Hypothalamus (tissue), 51 donors: ENCODE measurements at regions not wholly inside any gene's neighbourhood (a gene's known extent, or its start where the extent isn't known, plus 50 kb on each side); places are given as distances from the start of the nearest gene placed in this dataset.
A peak's percentile ranks its signal among the peaks of the same experiment; 100 is the strongest.

Experiments used
- DNase-seq, 51 donors: peaks; one replicate each; lab custom pipeline; 2025; lab: John Stamatoyannopoulos, UW

DNA sequence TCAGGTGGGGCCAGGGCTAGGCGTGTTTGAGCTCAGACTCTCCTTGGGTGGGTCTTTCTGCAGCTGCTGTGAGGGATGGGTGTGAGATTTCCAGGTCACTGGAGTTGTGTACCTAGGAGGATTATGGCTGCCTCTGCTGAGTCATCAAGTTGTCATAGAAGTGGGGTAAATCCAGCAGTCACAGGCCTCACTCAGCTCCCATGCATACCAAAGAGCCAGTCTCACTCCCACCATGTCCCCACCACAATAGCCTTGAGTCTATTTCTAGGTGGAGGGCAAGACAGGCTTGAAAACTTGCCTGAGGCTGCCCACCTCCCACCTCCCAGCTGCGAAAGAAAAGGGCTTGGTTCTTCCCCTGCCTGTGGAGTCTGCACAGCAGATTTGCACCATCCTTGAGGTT, 194.0 kb upstream of the PCDH17 start:
- DNase-seq, result no peak

DNA sequence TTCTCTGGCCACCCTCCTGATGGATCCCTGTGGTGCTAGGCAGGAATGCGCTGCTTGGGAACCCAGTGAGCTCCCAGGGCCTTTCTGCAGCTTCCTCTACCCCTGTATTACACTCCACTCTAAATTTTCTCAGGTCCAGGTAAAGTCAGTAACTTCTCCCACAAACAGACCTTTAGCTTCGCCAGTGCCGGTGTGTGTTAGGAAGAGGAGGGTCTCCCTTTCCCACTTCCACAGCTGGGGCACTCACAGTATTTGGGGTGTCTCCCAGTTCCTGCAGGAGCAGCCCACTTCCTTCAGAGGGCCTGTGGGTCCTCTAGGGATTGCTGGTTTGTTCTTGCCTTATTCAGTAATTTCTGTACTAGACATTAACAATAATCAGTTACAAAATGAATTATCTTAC, 193.5 kb upstream of the PCDH17 start:
- DNase-seq, result no peak

DNA sequence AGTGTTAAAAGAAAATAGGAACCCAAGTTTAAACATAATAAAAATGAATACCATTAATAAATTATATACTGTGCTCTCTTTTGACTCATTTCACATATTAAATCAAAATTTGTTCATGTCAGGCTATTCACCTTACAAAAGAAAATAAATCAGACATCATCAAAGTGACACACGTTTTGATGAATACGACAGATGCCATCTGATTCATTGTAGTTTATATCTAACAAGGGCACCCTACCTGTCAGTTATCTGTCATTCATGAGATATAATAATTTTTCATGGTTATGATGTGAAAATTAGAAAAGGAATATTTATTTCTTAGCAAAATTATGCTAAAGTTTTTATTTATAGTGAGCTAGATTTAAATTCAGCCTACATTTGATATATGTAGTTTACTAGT, 188.1 kb upstream of the PCDH17 start:
- no peak for DNase-seq

DNA sequence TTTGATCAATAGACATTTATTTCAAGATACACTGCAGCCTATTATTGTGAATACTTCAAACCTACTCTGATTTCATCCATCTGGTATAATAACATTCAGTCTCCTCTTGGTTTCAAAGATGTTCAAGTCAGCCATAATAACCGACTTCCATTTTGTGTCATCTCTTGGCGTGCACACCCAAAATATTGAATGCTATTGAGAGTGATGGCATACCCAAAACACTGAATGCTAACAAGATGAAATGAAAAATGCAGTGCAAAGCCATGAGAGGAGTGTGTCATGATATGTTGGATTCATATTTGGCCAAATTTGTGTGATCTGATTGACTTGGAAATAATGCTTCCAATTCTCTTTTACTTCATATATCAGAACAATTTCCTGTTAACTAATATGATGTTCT, 181.2 kb upstream of the PCDH17 start:
- DNase-seq, result no peak

DNA sequence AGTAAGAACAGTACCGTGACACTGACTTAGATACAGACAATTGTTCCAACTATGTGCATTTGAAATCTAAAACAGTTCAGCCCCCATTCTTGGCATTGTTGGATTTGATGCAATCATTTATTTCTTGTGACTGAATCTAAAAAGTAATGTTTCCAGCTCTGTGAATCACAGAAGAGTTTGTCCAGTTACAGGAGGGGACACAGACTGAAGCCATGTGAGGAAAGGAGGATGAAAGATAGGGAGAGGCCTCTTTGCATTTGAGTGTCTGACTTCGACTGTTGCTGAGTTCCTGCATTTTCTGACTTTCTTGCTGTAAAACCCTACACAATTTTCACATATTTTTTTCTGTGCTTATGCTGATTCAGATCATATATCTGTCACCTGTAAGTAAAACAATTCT, 179.3 kb upstream of the PCDH17 start:
- no peak for DNase-seq

DNA sequence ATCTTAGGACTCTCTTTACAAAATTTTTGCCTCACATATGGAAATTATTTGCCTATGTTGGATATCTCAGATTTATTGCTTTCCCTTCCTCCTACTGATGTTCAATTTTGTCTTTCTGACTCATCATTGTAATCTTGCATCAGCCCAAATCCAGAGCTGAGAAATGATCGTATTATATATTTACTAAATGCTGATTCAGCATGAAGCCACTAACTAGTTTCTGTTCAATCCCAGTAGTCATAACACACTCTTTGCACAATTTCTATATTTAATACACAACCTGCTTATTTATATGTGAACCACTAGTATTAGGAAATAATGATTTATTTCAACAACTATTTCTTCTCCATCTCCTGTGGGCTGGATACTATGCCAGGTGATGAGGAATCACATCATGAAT, 161.1 kb upstream of the PCDH17 start:
- no peak for DNase-seq

DNA sequence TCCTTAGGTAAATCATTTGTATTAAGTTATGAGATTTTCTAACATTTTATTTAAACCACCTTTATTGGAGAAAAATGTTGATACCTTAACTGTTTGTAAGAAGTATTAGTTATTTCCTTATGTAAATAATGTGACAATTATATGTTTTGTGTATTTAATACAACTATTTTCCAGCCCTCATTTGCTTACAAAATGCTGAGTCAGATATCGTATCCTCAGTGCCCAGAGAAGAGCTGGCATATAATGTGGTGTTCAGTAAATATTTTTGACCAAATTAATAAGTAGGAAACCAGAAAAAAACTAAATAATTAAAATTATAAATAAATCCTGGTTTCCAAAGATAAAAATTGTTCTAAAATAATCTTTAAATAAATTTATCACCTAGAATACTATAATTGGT, 140.2 kb upstream of the PCDH17 start:
- DNase-seq, result no peak

DNA sequence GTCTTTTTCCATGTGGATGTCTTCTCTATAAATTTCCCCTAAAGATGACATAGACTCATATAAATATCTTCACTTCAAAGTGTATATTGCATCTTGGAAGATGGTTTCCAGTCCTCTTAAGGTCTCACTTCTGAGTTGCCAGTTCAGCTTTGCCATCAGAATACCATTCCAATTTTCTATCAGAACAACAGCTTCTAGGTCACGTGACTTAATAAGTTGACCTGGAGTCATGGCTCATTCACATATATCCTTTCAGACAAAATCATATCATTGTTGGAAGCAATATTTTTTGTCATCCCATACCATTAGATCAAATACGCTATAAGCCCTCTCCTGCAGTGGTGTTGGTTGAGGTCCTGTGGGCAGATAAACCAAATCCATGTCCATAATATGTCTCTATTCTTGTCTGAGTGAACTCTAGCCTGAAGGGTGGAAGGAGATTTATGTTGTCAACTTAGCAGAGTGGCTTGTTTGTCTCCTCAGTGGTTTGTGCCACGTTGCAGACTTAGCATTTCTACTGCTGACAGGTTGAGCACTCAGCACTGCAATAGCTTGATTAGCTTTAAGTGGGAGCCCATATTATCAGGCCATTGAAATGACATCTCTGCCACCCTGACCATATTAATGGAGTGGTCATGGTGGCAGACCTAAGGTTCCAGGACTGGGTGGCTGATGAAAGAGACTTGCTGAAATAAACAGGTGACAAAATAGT, 123.6 kb upstream of the PCDH17 start:
- no peak for DNase-seq

DNA sequence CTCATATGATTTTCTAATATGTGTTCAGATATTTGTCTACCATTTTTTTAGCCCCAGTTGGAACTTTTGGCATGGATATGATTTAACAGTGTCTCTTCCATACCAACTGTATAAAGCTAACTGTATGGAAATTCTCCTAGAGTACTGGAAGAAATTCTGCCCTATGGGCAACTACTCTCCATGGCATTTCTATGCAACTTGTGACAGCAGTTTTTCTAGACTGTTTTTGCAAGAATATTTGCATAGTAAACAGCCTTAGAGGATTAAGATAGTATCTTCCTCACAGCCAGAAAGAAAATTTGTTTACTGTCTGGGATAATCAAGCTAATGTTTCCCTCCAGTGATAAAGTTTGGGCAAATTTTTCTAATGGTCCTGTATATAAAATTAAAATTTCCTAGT, 119.9 kb upstream of the PCDH17 start:
- no peak for DNase-seq

DNA sequence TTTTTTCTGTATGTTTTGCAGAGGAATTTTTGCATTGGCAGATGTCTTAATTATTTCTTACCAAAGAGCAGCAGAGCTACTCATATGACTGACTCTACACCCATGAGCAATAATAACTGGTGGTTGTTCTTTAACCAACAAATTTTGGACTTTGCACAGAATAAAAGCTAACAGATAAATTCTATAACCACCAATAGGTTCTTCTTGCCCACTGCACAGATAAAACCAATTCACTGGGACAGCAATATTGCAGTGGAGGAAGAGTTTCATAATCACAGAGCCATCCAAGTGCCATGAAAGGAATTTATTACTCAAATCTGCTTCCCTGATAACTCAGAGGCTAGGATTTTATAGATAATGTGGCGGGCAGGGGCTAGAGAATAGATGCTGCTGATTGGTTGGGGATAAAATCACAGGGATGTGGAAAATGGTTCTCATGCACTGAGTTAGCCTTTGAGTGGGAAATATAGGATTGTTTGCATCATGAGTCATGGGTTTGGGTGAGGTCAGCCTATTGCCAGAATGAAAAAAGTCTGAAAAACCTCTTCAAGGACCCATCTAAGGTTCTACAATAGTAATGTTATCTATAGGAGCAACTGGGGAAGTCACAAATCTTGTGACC, 104.3 kb upstream of the PCDH17 start:
- DNase-seq, result no peak

DNA sequence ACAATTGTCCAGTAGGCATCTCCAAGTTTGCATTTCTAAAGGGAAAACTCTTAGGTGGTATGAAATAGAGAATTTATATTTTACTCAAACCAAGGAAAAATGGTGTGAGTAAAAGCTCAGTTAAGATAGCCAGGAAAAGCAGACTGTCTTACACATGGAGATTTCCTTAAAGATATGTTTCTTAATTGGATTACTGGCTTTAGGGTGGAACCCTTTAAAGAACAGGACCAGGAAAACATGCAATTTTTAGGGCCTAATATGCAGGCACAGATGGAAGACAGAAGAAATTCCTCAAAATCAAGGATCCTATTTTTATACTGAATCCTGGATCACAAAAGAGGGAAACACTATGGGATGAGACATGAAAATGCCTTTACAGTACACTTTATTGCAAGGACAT, 100.3 kb upstream of the PCDH17 start:
- DNase-seq, result no peak

DNA sequence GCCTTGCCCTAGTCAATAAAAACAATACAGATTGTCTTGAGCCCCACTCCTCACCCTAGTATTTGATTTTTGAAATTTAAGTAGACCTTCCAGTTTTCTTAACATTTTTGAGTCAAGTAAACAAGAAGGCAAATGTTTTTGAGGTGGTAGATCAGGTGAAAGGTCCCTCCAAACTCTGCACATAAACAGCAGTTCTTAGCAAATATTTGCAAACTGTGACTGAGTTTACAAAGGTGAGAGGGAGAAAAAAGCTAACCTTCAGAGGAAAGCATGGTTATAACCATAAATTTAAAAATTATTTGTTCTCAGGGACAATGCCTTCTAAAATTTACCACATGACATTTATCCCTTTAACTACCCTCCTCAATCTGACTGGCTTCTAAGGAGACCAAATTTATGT, 84.6 kb upstream of the PCDH17 start:
- DNase-seq, result no peak

DNA sequence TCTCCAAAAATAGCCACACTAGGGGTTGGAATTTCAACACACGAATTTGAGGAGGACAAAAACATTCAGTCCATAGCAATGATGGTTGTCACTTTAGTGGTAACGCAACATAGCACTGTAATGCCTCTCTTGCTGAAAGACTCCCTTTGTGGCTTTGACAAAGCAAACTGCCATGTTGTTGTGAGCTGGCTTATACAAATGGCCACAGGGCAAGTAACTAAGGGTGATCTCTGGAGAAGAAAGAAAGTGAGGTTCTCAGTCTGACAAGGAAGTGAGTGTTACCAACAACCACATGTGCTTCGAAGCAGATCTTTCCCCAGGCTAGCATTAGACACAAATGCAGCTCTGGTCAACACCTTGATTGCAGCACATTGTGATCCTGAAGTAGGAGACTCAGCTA, 79.1 kb upstream of the PCDH17 start:
- DNase-seq, result no peak

DNA sequence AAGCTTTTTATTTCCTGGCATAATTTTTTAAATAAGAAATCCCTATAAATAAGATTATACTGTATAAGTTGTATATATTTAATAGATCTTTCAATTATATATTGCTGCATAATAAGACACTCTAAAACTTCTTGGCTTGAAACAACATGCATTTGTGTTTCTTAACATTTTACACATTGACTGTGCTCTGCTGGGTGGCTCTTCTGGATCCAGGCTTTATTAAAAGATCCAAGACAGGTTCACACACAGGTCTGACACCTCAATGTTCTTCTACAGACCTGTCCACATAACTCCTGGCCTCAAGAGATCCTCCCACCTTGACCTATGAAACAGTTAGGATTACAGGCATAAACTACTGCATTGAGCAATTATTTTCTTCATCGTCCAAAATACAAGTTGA, 77.6 kb upstream of the PCDH17 start:
- DNase-seq, result no peak

DNA sequence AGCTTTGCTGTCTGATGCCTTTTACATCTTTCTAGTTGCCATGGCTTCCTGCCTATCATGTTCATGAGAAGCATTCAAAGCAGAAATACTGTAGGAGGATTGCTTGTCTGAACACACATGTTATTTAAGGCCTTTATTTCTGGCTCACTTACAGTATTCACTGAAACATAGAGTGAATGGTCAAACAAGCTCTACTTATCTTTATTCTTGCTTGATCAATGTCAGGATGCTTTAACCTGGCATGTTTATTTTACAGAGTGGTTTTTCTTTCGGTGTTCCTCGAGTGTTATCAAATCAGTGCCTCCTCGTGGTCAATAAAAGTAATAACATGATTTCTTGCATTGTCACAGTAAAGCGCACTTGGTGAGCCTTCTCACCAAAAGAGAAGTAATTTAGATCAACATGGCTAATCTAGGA, 73.5 kb upstream of the PCDH17 start:
- peak in 1 of 51 donors; percentile 13 for DNase-seq

DNA sequence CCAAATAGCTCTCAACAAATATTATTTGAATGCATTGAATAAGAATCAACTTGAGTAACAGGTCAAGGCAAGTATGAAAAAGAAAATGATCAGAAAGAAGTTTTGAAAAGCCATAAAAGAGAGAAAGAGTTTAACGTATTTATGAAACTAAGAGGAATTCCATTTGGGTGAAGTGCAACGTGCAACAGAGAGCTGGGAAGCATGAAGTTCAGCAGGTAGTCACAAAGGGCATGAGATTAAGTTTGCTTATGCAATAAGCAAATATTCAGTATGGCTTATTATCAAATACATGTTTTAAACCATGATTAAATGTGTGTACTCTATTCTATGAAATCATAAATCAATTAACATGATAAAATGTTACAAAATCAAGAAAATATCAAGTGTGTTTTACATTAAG, 62.7 kb upstream of the PCDH17 start:
- no peak for DNase-seq

DNA sequence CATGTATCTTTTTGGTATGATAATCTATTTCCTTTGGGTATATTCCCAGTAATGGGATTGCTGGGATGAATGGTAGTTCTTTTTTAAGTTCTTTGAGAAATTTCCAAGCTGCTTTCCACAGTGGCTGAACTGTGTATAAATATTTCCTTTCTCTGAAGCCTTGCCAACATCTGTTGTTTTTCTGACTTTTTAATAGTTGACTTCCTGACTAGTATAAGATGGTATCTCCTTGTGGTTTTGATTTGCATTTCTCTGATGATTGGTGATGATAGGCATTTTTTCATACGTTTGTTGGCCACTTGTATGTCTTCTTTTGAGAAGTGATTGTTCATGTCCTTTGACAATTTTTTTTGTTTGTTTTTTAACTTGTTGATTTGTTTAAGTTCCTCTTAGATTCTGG, 61.6 kb upstream of the PCDH17 start:
- DNase-seq, result no peak
